Fibroblast of pulmonary artery (primary cell): ENCODE measurements at regions not wholly inside any gene's neighbourhood (a gene's known extent, or its start where the extent isn't known, plus 50 kb on each side); places are given as distances from the start of the nearest gene placed in this dataset.
"Not testable (repeated sequence)": the region's sequence is repeated elsewhere in the genome, so short reads cannot be mapped to it uniquely, and the experiment has no call there.

Experiments used
- DNase-seq: peaks from one replicate; pipeline ENCODE4 v3.0.0-alpha.2; 2010; ENCODE audit warnings: low read depth
- H3K4me3 ChIP-seq: replicated peaks from 2 replicates; pipeline ENCODE4 v1.5.1; 2011; ENCODE audit warnings: low read depth, mild to moderate bottlenecking, control low read depth, low read length, moderate library complexity
- CTCF ChIP-seq: IDR thresholded peaks from 2 replicates; pipeline ENCODE4 v1.5.1; 2011; ENCODE audit warnings: mild to moderate bottlenecking, control low read depth, low read length, inconsistent platforms; ENCODE audit errors: missing control alignments

GRCh38 chr6:142998739-142999138, 53.8 kb upstream of the HIVEP2 start:
- not testable (repeated sequence) for DNase-seq, H3K4me3 ChIP-seq

GRCh38 chr6:143000811-143001210, 55.8 kb upstream of the HIVEP2 start:
- TF ChIP-seq CTCF = no peak
- H3K4me3 ChIP-seq = no peak overlapping the region
- peak; percentile 66 for DNase-seq

- no peak for TF ChIP-seq CTCF
- no peak overlapping the region for H3K4me3 ChIP-seq
- DNase-seq = no peak
Measured at GRCh38 chr6:143002686-143003085, 57.7 kb upstream of the HIVEP2 start.

GRCh38 chr6:143003676-143004075, 57.0 kb upstream of the AIG1 start:
- no peak for DNase-seq
- TF ChIP-seq CTCF = no peak
- no peak overlapping the region for H3K4me3 ChIP-seq

DNA sequence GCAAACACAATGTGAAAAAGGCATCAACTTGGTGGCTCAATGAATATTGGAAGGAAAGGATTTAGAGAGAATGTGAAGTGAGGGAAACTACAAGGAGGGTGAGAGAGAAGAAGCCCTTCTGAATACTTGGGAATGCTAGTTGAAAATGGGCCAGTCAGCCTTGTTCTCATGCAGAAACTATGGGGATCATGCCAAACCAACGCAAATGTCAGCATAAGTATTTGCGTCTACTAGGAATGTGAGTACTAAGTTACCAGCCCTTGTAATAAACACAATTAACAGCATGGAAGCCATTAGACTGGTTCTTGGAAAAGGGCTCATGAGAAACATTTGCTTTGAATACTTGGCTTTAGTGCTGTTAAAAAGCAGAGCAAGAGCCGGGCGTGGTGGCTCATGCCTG, 54.9 kb upstream of the AIG1 start:
- DNase-seq = no peak
- TF ChIP-seq CTCF = no peak
- H3K4me3 ChIP-seq = no peak overlapping the region

- TF ChIP-seq CTCF = no peak
- DNase-seq = no peak
- H3K4me3 ChIP-seq = no peak overlapping the region
Measured at GRCh38 chr6:143006787-143007186, 53.9 kb upstream of the AIG1 start.

DNA sequence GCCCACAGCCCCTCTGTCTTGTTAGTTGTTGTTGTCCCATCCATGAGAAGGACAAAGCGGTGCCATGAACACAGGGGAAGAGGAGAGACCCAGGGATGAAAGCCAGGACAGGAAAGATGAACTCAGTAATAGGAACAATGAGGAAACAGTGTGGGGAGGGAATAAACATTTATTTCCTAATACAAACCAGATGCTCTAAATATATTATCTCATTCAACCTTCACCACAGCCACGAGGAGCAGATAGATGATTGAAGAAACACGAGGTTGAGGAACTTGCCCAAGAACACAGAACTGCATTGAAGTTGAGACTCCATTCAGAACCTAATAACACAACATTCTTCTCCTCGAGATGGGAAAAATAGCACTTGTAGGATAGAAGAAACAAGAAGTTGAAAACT, 53.0 kb upstream of the AIG1 start:
- no peak overlapping the region for H3K4me3 ChIP-seq
- no peak for TF ChIP-seq CTCF
- peak; percentile 37 for DNase-seq

DNA sequence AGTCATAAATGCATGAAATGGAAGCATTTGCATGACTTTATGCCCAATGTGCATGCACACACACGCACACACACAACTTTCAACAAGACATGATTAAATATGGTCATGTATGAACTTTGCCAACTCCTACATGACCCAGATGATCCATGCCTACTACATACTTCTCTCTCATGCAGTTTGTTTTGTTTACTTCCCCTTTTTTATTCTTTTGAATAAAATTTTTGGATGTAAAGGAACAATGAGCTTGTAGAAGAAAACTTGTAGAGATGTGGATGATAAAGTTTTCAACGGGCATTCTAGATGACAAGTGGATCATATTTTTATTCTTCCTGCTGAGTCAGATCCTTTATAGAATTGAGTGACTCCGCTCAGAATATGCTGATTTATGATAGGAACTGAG, 50.8 kb upstream of the AIG1 start:
- no peak for DNase-seq
- no peak overlapping the region for H3K4me3 ChIP-seq
- no peak for TF ChIP-seq CTCF
